ENCODE measurements at regions not wholly inside any gene's neighbourhood (a gene's known extent, or its start where the extent isn't known, plus 50 kb on each side); places are given as distances from the start of the nearest gene placed in this dataset.

DNA sequence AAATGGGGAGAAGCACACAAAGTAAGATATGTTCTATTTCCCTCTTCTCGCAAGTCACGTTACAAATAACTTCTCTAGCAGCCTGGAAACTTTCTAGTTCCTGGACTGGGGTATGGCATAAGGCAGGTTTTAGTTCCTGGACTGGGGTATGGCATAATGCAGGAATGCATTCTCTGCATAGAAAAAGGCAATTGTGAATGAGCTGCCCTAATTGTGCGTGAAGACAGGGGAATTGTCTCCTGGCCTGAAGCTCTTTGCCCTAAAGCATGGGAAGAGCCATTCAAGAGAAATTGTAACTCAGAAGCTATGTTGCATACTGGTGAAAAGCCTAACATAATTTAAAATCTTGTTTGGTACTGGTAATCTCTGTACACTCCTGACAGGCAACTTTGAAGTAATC, 54.3 kb upstream of the CBLB start:
- no peak for DNase-seq

DNA sequence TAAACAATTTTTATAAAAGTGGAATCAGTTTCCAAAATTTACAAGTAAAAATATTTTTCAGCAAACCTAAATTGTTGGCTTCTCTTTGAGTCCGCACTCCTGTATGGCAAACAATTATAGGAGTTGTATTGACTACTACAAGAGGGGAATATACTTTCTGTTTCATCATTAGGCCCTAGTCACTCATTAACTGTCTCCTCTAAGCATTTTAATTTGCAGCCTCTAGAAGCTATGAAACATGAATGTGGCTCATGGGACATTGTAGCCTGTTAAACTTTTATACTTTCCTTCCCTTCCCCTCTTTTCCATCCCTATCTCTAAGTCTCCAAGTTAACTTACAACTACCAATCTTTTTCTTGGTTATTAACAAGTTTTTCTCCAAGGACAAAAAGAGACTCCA, 58.9 kb upstream of the CBLB start:
- no peak for DNase-seq

DNA sequence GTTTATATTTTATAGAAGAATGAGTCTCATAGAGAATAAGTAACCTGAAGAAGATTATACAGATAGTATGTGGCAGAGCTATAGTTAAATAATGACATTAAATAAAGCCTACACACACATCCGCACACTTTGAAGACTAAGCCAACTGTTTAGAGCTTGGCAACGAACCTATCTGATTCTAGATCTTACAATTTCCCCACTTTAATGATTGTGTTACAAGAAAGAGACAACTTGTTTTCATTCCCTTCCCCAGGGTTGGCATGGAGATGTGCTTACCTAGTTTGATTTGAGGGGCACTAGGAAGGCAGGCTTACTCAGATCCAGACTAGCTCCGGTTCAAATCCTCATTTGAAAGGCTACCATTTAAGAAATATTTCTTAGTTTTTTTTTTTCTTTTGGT, 61.9 kb upstream of the CBLB start:
- DNase-seq = no peak

DNA sequence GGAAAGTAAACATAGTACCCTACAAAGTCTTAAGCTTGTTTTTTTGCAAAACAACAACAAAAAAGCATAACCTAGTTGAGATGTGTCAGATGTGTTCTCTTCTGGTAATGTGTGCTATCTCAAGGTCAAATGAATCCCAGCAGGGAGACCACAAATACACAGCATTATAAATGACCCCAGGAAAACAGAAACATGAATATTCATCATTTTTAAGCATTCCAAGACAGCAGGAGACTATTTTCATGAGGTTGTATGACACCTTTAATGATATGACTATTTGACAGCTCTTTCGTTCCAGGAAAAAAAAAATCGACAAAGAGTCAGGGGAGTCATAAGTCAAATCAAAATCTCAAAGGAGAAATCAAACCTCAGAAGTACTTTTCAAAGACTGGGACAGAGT, 62.7 kb upstream of the CBLB start:
- no peak for DNase-seq

DNA sequence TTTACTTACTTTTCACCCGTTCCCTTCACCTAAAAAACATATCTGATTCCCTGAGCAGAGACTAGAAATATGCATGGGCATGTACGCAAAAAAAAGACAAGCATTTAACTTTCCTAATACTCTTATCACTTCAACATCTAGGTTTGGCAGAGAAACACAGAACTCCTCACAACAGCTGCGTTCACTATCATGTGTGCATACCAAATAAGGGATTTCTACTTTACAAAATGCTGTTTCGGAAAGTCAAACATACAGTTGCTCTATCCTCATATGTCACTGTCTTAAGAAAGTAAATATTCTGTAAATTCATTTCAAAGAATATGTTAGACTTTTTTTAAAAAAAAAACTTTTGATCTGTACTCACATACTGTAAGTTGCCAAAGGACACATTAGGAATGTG, 65.1 kb upstream of the CBLB start:
- DNase-seq = no peak

DNA sequence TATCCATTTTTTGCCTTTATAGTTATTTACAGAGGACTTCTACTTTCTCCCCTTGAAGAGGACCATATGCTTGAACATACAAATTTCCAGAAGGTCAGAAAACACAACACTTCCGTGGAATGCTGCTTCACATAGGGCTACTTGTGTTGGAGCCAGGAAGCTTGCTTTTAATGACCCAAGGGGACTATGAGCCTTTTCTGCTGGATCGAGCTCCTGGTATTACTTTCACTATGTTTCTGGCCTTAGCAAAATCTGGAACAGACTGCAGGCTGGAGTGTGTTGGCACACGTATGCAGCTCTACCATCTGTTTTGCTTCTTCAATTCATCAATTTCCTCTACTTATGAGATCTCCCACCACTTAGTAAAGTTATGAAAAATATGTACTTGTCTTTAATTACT, 69.3 kb upstream of the CBLB start:
- no peak for DNase-seq

DNA sequence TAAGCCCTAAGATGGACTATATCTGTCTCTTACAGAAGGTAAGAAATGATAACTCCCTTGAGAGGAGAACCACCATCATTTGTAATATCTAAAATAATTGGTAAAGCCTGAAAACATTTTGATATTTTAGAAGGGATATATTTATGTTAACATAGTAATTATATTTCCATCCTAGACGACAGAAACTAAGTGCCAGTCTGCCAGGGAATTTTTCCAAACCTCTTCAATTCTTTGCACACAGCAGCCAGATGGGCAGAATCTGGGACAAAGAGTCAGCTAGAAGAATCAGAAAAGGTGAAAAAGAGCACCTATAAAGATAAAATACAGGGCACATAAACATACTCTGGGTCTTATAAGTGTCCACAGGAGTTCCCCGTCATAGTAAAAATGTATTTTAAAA, 70.0 kb upstream of the CBLB start:
- no peak for DNase-seq

DNA sequence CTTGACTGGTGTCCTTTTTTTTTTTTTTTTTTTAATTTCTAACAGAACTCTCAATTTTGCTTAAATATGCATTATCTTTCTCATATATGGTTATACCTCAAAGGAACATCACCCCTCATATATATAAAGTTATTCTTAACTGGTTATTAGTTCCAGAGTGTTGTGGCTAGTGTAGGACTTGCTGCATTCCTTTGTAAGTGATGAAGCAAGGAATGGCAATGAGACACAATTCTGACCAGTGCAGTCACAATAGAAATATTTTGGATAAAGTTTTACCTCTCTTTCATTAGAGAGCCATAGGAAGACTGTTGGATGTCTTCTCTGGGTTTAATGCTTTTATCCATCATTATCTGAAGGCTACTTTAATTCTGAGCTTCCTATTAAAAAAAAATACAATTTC, 75.5 kb upstream of the CBLB start:
- no peak for DNase-seq

DNA sequence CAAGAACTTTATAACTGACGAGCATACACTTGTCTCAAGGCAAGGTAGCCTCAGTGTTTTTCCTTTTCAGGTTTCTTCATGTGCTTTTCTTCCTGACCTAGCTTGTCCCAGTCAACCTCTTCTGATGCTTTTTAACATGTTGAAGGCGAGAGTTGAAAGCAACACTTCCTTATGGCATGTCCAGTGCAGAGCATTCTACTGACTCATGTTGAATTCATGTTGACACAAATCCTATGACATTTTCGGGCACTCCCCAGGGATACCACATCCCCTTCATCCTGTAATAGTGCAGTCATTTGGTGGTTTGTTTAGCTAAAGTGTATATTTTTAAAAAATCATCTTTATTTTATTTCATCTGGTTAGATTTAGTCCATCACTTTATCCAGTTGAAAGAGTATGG, 75.9 kb upstream of the CBLB start:
- DNase-seq = no peak

DNA sequence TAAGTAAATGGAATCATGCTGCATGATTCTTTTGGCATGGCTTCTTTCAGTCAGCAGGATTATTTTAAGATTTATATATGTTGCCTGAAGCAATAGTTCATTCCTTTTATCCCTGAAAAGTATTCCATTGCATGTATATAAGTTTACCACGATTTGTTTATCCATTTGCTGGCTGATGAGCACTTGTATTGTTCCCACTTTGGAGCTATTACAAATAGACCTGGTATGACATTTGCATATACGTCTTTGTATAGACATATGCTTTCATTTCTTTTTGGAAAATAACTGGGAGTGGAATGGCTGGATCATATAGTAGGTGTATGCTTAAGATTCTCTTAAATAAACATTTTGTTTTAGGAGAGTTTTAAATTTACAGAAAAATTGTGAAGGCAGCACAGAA, 79.3 kb upstream of the CBLB start:
- no peak for DNase-seq

DNA sequence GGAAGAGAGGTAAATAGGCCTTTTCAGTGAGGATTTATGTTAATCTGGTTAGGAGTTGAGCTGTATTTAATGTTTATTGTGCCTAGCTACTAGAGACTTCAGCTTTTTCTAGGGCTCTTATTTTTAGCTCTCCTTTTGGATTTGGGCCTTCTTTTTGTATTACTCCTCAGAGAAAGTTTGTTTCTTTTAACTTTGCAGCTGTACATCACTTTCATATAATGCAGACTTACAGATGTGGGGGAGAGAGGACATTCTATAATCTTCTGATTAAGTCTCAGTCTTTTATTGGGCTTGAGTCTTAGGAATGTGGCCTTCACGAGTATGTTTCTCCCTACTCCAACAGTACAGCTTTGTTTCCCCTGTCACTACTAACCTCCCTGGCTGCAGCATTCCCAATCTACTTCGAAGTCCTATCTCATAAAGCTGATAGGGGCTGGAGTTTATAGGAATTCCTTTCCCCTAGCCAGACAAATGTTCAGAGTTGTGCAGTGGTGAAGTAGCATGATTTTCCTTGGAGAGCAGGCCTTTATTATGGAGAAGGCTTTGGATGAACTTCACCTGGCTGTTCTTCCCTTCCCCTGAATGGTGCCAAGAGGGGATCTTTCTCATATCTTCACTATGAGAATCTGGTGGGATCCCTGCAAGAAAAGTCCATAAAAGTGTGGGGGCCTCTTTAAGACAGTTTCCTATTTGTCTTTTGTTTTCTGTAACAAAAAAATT, 82.2 kb upstream of the CBLB start:
- DNase-seq = no peak

DNA sequence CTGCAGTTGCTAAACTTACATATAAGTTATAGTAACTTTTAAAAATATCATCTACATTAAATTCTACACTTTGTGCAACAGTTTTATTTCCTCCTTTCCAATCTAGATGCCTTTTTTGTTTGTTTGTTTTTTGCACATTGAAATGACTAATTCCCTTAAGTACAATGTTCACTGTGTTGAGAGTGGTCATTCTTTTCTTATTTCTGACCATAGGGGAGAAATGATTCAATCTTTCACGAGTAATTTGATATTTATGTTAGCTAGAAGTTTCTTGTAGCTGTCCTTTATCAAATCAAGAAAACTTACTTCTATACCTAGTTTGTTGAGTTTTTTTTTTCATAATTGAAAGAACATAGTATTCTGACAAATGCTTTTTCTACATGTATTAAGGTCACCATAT, 85.0 kb upstream of the CBLB start:
- no peak for DNase-seq

DNA sequence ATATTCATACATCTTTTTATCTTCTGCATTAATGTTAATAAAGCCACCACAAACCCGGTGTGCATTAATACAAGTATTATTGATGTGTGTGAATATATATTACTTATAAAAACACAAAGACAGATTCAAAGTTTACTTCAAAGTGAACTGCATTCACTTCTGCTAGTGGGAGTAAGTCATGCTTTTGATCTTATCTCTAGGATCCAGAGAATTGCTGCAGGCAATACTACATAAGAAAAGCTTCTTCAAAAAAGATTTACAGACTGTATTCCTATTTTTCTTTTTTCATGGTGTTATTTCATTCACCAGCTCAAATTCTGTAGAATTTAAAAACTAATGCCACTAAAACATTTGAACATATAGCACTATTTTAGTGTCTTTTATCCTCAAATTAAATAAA, 87.5 kb upstream of the CBLB start:
- no peak for DNase-seq

DNA sequence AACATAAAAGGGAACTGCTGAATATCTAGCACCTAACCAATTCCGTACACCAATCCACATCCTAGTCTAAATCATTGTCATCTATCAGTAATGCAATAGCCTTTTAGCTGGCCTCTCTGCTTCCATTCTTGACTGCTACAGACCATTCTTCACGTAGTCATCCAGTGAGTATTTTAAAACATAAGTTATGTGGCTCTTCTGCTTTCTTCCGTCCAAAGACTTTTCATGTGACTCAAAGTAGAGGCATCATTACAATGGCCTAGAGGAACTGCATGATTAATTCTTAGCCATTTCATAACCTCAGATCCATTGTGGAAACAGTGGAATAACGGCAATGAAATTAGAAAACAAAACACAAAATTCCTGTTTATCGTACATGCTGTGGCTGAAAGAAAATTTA, 88.9 kb upstream of the CBLB start:
- DNase-seq = no peak

DNA sequence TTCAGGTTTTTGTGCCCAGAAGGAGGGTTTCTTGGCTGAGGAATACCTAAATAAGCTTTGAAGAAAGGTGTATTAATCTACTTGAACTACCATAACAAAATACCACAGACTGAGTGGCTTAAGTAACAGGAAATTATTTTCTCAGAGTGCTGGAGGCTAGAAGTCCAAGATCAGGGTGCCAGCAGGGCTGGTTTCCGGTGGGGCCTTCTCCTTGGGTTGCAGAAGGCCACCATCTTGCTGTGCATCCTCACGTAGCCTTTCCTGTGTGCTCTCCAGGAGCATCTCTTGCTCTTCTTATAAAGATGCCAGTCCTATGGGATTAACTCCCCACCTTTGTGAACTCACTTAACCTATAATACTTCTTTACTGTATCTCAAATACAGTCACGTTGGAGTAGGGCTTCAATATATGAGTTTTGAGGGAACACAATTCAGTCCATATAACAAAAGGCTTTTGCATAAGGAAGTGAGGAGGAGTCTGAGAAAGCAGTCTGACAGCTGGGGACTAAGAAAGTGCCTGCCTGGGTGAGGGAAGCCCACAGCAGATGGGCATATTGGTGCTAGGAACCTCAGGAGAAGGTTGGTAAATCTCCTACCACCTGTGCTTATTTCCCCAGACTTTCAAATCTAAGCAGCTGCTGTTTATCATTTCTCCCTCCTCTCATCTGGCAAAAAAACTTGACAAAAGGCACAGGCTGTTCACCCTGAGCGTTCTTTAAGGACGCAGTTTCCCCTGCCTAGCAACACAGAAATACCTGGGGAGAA, 89.6 kb upstream of the CBLB start:
- DNase-seq = no peak

DNA sequence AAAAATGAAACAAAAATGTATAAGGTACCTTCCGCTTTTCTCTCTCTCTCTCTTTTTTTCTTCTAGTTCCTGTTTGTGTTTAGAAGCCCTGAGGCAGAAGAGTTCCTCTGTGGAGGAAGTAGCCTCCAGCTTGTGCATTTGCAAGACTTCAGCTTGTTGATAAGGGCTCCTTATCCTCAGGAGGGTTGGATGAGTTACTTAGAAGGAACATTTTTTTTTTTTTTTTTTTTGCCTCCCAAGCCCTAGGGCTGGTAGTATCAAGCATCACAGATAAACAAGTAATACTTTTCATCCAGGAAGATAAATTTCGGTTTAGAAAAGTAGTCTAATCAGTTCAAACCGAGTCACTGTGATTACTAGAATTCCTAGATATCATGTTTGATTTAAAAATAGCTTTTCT, 91.0 kb upstream of the CBLB start:
- DNase-seq = no peak

DNA sequence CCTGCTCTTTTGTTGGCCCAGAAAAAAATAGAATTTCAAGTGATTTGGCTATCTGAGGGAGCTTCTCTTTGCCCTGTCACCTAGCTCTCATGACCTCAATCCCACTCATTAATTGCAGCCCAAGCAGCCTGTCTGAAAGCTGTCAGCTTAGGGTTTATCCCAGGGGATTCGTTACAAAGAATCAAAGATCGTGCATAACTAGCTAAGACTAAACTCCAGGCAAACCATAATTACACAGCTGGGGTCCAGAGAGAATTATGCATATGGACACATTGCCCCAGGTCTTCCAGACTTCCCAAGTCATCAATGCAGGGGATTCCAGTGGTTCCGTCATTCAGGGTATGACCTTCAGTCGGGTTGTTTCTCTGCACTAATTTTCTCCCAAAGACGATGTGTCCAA, 91.6 kb upstream of the CBLB start:
- DNase-seq = no peak

DNA sequence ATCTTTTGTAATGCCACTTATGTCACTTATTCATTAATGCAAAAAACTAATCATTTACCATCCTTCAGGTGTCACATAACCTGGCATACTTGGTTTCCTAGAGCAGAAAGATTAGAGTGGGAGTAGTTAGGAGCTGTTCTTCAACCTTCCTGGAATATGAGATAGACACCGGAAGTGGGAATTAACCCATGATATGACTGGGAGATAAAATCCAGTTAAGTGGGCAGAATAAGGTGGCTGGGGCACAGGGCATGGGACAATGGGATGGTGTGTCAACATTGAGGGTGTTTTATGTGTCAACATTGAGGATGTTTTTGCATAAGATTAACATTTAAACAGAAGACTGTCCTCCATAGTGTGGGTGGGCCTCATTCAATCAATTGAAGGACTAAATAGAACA, 94.3 kb upstream of the CBLB start:
- DNase-seq = no peak

DNA sequence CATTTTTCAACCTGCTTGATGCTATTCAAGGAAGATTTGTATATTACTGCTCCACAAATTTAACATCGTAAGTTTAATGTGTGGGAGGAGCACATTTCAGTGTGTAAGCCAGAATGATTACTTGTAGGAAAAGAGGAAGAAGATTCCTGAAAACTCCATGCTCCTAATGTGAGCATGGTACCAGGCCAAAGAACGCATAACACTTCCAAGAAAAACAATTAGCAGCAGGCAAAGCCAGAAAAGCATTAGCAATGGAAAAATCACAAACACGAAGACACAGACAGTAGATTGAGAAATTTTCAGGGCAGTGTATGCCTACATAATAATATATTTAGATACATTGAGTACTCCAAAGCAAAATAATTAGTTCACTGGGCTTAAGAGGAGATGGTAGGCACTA, 96.6 kb upstream of the CBLB start:
- DNase-seq = no peak

DNA sequence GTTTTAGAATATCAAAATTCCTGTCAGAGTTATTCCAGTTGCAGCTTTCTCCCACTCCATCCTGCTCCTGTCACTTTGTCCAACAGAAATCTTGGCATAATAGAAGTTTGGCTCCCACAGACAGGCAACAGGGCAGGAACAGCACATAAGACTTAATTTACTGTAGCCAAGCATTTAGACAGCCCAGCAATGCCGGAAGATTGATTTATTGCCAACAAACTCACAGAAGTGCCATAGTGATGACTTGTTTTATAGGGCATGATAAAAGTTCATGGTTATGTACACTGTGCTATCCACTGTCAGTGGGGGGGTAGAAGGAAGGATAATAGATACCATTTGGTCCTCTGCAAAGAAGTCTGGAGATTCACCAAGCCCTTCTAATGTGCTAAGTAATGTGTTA, 98.3 kb upstream of the CBLB start:
- no peak for DNase-seq

DNA sequence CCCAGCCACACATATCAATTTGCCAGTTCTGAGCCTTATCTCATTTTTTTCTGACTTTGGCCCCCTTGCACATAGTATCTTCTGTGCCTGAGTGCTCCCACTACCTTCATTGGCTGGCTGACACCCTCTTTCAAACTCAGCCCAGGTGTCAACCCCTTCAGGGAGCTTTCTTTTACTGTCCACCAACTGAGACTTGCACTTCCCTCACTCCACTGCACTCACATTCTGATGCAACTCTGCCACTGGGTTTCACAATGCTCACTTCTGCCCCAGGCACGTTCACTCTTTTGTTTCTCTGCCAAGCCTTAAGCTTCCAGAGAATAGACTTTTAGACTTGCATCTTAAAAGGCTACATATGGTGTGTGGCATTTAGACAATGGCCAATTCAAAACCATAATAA, 101.5 kb upstream of the CBLB start:
- no peak for DNase-seq

DNA sequence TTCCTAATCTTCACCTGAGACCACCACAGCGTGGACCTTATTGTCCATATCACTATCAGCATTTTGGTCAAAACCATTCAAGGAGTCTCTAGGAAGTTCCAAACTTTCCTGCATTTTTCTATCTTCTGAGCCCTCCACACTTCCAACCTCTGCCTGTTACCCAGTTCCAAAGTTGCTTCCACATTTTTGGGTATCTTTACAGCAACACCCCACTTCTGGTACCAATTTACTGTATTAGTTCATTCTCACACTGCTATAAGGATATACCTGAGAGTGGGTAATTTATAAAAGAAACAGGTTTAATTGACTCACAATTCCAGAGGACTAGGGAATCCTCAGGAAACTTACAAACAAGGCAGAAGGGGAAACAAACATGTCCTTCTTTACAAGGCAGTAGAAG, 103.3 kb upstream of the CBLB start:
- DNase-seq = no peak

DNA sequence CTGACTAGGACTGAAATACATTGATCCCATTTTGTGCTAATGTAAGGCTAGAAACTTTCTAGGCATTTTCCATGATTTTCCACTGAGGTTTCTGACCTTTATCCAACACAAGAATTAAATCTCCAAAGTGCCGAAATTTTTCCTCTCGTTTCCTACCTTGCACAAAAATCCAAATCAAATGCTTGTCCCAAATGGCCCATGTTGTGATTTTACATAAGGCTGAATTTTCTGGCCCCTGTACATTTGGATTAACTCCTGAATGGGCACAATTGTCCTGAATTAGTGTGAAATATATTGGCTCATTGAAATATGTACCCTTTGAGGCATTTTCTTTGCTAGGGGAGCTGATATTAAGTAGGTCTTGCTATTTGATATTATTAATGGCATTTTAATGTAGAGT, 105.6 kb upstream of the CBLB start:
- DNase-seq = no peak

DNA sequence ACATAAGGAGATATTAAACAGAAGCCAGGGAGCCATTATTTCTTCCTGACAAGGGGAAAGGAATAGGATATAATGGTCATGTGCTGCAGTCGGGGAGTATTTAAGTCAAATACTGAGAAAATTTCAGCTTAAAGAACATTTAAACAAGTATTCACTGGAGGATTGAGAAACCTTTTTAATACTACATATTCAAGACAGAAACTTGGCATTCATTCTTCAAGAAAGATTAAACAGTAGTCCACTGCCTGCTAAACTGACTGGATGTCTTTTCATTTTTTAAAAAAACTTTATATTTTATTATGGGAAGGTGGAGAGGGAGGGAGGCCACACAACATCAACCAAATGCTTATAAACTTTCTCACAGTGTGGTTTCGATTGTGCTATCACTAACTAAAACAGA, 107.4 kb upstream of the CBLB start:
- DNase-seq = no peak

DNA sequence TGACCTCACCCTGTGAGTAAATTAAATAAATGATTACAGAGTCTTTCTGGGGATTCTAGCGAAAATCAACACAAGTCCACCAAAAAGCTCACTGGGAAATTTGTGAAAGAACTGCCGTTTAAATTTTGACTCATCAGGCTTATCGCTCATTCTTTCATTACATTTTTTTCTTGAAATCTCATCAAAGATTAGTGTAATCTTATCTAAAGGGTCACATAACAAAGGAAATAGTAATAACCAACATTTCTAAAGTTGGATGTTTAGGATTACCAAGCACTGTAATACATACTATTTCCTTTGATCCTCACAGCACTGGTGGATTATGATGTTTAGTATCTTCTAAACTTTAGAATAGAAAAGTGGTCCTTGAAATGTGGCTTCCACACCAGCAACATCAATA, 111.1 kb upstream of the CBLB start:
- DNase-seq = no peak

Measured in T-helper 2 cell (primary cell).